Aorta (tissue), 5 donors: ENCODE measurements at regions not wholly inside any gene's neighbourhood (a gene's known extent, or its start where the extent isn't known, plus 50 kb on each side); places are given as distances from the start of the nearest gene placed in this dataset.

Source experiments
- ATAC-seq: fragments of 200-7000 bp; cut with Tn5 transposase; one replicate; pipeline ENCODE4 v1.9.1; 2022; ENCODE audit warnings: moderate library complexity; ENCODE audit not compliant: low FRiP score
- DNase-seq, 2 donors: peaks; one replicate each; pipeline ENCODE4 v3.0.0-alpha.2; 2020
- H3K27ac ChIP-seq, 2 donors: one replicate each; pipeline ENCODE4 v1.5.1; 2013; ENCODE audit warnings: low read length in 2 of 2, mild to moderate bottlenecking in 2 of 2, moderate library complexity in 2 of 2, control low read depth in 1 of 2, inconsistent platforms in 1 of 2, low read depth in 1 of 2
- H3K27me3 ChIP-seq, 2 donors: one replicate each; pipeline ENCODE4 v1.6.1; 2013; ENCODE audit warnings: control low read depth in 1 of 2, low read length in 1 of 2, mild to moderate bottlenecking in 1 of 2, moderate library complexity in 1 of 2; ENCODE audit not compliant: insufficient read depth in 2 of 2, control insufficient read depth in 1 of 2
- H3K36me3 ChIP-seq, 2 donors: one replicate each; pipeline ENCODE4 v1.6.1; 2013; ENCODE audit warnings: control low read depth in 1 of 2, low read length in 1 of 2, mild to moderate bottlenecking in 1 of 2; ENCODE audit not compliant: insufficient read depth in 2 of 2, control insufficient read depth in 1 of 2
- H3K4me1 ChIP-seq, 2 donors: one replicate each; pipeline ENCODE4 v1.6.1; 2013; ENCODE audit warnings: low read length in 2 of 2, control low read depth in 1 of 2, mild to moderate bottlenecking in 1 of 2, moderate library complexity in 1 of 2; ENCODE audit not compliant: insufficient read depth in 2 of 2, control insufficient read depth in 1 of 2
- H3K4me3 ChIP-seq, 2 donors: one replicate each; pipeline ENCODE4 v1.5.1; 2013; ENCODE audit warnings: low read length in 2 of 2, control low read depth in 1 of 2, mild to moderate bottlenecking in 1 of 2
- H3K9me3 ChIP-seq: one replicate; pipeline ENCODE4 v1.6.1; 2013; ENCODE audit warnings: mild to moderate bottlenecking, low read length; ENCODE audit not compliant: control insufficient read depth
- WGBS, 2 donors: extraction: QIAGEN DNeasy Blood & Tissue Kit; methylation state at CpG; one replicate each; pipeline ENCODE4 v1.1.7; 2013; 5-methylcytosine and 5-hydroxymethylcytosine counted together
- intact Hi-C, 2 donors: fragments of 100-400 bp; cut with DNase I; formaldehyde crosslinking; loops; one replicate each; pipeline versions ENCODE4 v1.14.2 to v1.15.0; 2022
- donor health status: healthy with polysubstance abuse.
- donor health status: Bipolar disorder and iron deficiency.
- donor health status: DM: no; HTN: no; CAD: no.
- donor health status: DM: no; HTN: no; CAD: no.
- donor health status: DM: yes; HTN: yes; CAD: no.

DNA sequence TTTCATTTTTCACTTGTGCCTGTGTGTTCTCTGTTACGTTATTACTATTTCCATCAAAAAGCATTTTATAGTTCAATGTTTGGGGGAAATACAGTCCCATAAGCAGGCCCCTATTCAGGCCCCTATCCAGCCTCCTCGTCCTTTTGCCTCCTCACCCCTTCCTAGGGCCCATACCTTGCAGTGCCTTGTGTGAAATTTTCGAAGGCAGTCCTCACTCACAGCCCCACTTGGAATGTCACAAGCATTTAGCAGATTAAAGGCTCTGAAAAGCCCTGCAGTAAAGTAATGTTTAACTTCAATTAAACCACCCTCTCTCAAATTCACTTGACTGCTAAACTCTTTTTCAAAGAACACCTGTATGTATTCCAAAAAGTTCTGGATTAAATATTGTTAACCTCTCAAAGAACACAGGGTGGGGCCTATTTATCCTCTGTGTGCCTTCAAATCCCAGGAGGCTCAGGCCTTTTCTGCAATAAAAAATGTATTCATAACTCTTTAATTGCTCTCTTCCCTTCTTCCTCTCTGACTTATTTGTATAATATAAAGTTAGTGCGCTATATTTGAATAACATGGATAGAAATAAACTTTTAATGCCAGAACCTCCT lies 202.5 kb downstream of the FOXA2 start:
- Histone ChIP-seq H3K4me1 (no peaks in the 10 kb centered on the region), H3K27ac (no peak overlapping the region), H3K36me3 (no peaks in the 10 kb centered on the region), H3K27me3 (no peaks in the 10 kb centered on the region), H3K4me3 (no peak overlapping the region), H3K9me3 (no peaks in the 10 kb centered on the region)
- WGBS, 2 donors = 82 to 83% methylated on average over 4 of the region's 4 CpGs
- DNase-seq (no peak), ATAC-seq (no peak)
- intact Hi-C loops = no loop called here

DNA sequence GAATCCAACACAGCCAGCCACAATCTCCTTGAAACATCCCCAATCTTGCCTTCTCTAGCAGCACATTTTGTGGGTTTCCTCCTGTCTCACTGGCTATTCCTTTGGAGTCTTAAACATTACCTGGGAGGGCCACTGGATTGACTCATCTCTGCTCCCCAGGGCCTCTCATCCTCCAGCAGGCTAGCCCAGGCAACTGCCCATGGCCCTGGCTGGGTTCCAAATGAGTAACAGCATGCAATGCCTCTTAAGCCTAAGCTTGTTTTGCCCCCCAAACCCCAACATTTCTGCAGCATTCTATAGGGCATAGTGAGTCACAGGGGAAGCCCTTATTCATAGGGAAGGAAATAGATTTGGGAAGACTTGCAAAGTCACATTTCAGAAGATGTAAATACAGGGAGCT lies 204.9 kb downstream of the FOXA2 start:
- Histone ChIP-seq H3K9me3 (no peaks in the 10 kb centered on the region), H3K36me3 (no peaks in the 10 kb centered on the region), H3K27ac (no peak overlapping the region), H3K4me3 (no peak overlapping the region), H3K4me1 (no peaks in the 10 kb centered on the region), H3K27me3 (no peaks in the 10 kb centered on the region)
- intact Hi-C loops = no loop called here
- no peak for DNase-seq
- ATAC-seq = no peak

DNA sequence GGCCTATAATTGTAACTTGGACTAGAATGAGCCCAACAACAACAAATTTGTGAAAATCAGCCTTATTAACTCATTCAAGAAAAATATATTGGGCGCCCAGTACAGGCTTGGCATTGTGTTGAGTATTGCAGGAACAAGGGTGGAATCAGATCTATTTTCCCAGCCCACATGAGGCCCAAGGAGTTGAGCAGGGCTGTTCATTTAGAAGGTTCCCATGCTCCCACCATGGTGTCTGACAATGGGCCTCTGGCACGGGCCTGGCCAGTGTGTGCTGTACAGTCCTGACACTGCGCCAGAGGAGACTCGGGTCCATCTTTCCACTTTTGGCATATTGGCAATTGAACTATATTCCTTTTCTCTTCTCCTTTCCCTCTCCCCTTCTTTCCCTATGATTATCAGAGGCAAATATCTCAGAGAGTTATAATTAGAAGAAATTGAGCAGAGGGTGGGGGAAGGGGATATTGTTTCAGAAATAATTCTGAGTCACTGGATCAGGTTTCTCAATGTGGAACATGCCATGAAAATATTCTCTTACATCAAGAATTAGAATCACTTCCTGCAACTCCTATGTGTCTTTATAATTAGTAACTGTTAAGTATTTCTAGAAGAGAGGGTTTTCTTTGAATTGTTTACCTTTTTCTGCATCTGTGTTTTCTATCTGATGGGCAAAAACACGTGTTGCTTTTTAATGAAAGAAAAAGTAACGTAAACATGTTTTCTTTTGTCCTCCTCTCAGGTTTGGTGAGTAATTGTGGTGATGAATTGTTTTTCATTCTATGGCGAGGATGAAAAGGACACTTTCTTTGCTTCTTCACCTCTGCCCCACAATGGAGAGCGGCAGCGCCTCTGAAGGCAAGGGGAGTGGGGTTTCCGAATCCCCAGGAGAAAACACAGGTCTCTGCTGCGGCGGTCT lies 209.4 kb downstream of the FOXA2 start:
- intact Hi-C loops = no loop called here
- Histone ChIP-seq H3K9me3 (no peaks in the 10 kb centered on the region), H3K4me1 (no peaks in the 10 kb centered on the region), H3K4me3 (no peak overlapping the region), H3K27me3 (peaks cover 0 to 1% of the 10 kb centered on the region in 2 donors), H3K36me3 (no peaks in the 10 kb centered on the region), H3K27ac (no peak overlapping the region)
- 73 to 74% methylated on average over 12 of the region's 12 CpGs for WGBS, 2 donors
- ATAC-seq (no peak), DNase-seq (no peak)

DNA sequence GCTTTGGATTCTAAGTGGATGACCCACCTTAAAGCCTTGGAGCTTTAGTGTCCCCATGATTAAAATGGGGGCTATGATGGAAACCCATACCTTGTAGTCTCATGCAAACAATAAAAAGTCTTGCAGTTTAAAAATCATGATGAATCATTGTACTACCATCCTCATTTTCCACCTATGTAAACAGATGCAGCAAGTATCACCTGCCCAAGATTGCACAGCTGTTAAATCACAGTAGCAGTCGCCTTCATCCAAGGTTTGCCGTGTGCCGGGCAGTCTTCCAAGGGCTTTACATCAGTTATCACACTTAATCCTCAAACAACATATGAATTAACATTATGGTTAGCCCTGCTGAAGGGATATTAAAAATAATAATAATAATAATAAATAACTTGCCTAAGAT lies 210.3 kb downstream of the FOXA2 start:
- H3K9me3 ChIP-seq = no peaks in the 10 kb centered on the region
- H3K4me3 ChIP-seq = no peak overlapping the region

DNA sequence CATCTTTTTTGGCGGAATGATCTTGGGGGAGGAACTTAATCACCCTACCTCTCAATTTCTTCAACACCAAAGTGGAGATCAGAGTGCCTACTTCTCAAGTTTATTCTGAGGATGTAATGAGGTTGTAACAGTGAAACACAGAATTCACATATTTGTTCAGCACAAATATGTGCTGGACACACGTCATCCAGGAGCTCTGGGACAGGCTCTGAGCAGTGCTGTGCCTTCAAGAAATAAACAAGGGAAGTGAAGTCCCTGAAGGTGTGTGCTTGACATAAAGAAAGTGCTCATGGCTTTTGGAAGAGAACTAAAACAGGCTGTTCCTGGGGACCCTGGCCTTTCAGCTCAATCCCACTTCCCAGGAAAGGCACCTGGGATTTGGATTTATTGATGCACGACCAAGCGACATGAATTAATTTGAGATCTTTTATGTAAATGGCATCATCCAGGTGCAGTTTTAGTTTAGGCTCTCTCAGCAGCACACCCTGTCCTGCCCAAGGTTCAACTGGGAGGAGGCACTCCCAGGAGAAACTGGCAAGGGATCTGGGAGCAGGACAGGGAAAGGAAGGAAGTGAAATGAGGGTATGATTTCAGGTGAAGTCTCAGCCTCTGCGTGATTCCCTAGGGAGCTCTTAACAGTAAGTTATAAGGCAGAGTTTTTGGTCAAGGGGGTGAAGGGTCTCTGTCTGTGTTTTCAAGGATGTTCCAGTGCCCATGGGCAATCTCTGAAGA lies 211.0 kb downstream of the FOXA2 start:
- DNase-seq (no peak), ATAC-seq (no peak)
- intact Hi-C loops = no loop called here
- peaks cover 0 to 1% of the 10 kb centered on the region in 2 donors for H3K27me3 ChIP-seq
- no peaks in the 10 kb centered on the region for H3K4me1 ChIP-seq
- H3K4me3 ChIP-seq = no peak overlapping the region
- H3K27ac ChIP-seq = no peak overlapping the region
- WGBS, 2 donors = 82 to 90% methylated on average over 5 of the region's 5 CpGs
- H3K9me3 ChIP-seq = no peaks in the 10 kb centered on the region
- H3K36me3 ChIP-seq = no peaks in the 10 kb centered on the region

More for the DNA sequence above, 210.3 kb downstream of the FOXA2 start:
- intact Hi-C loops = no loop called here
- WGBS, 2 donors = 90% methylated on average over 3 of the region's 3 CpGs
- Histone ChIP-seq H3K36me3 (no peaks in the 10 kb centered on the region), H3K27me3 (peaks cover 0 to 1% of the 10 kb centered on the region in 2 donors), H3K4me1 (no peaks in the 10 kb centered on the region), H3K27ac (no peak overlapping the region)
- DNase-seq (no peak), ATAC-seq (no peak)

DNA sequence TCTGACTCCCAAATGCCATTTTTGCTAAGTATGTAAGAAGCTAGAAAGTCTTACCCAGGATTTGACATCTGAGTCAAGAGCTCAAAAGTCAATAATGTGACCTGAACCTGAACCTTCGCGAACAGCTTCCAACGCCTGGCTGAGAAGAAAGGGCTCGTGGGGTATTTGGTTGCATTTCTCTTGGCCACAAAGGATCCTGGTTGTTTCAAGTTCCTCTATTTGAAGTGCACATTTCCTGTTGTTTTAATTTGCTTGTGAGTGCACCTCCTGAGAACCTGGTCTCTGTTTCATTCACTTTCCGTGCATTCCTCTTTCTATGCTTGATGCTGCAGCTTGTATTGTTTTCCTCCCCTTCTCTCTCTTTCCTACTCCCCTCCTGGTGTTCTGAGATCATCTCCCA lies 212.5 kb downstream of the FOXA2 start:
- H3K4me1 ChIP-seq = no peaks in the 10 kb centered on the region
- 77 to 86% methylated on average over 5 of the region's 5 CpGs for WGBS, 2 donors
- no peaks in the 10 kb centered on the region for H3K36me3 ChIP-seq
- intact Hi-C loops = no loop called here
- H3K27me3 ChIP-seq = peaks cover 0 to 1% of the 10 kb centered on the region in 2 donors
- H3K27ac ChIP-seq = no peak overlapping the region
- ATAC-seq (no peak), DNase-seq (no peak)
- no peak overlapping the region for H3K4me3 ChIP-seq
- H3K9me3 ChIP-seq = no peaks in the 10 kb centered on the region

DNA sequence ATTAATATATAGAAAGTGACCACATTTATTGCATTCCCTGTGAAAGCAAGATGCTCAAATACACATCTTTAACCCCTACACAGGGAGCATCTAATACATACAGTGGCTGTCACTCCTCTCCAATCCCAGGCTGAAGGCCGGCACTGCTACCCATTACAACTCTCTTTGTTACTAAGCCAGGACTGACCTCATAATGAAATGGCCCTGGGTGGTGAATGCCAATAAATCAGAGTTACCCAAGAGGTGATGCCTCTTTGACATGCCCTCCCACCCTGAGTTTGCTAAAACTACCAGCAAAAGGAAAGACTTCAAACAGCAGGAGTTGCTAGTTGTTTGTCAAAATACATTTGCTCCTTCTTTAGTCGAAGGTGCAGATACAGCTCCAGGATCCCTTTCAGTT lies 214.2 kb downstream of the FOXA2 start:
- Histone ChIP-seq H3K4me1 (no peaks in the 10 kb centered on the region), H3K9me3 (no peaks in the 10 kb centered on the region), H3K4me3 (no peak overlapping the region), H3K27me3 (peaks cover 0 to 1% of the 10 kb centered on the region in 2 donors), H3K36me3 (no peaks in the 10 kb centered on the region), H3K27ac (no peak overlapping the region)
- DNase-seq (no peak), ATAC-seq (no peak)
- WGBS, 2 donors = 45 to 51% methylated on average over 2 of the region's 2 CpGs
- intact Hi-C loops = no loop called here

DNA sequence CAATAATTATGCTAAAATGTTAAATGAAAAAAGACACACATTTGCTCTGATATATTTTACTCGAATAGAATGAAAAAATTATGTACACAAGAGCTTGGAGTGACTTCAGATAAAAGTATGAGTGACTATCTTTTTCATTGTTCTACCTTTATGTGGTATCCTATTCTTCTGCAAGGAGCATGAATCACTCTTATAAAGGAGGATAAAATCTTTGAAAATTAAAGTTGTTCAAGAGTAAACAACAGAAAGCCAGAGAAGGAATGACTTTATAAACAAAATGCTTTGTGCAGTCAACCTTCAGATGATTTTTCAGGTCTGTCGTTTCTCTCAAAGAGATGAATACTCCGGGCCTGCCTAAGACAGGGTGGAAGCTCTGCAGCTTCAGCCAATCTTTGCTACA lies 215.3 kb downstream of the FOXA2 start:
- no peak for ATAC-seq
- Histone ChIP-seq H3K9me3 (no peaks in the 10 kb centered on the region), H3K27ac (no peak overlapping the region), H3K27me3 (peaks cover 0 to 1% of the 10 kb centered on the region in 2 donors), H3K4me1 (no peaks in the 10 kb centered on the region), H3K36me3 (no peaks in the 10 kb centered on the region), H3K4me3 (no peak overlapping the region)
- DNase-seq = no peak
- WGBS, 2 donors = 85 to 86% methylated on average over 3 of the region's 3 CpGs
- intact Hi-C loops = no loop called here
